H7 (cell line): ENCODE measurements at regions not wholly inside any gene's neighbourhood (a gene's known extent, or its start where the extent isn't known, plus 50 kb on each side); places are given as distances from the start of the nearest gene placed in this dataset.

Experiments
- DNase-seq: peaks from one replicate; pipeline ENCODE4 v3.0.0; 2012
- H3K27me3 ChIP-seq: 2 replicates; pipeline ENCODE4 v1.6.0; 2011; ENCODE audit warnings: mild to moderate bottlenecking, low read length; ENCODE audit not compliant: control insufficient read depth, insufficient read depth
- H3K36me3 ChIP-seq: replicated peaks from 2 replicates; pipeline ENCODE4 v1.5.1; 2011; ENCODE audit warnings: low read length; ENCODE audit not compliant: control insufficient read depth, insufficient read depth
- H3K4me3 ChIP-seq: 2 replicates; pipeline ENCODE4 v1.5.1; 2011; ENCODE audit warnings: low read depth, mild to moderate bottlenecking, control low read depth, low read length, moderate library complexity; ENCODE audit not compliant: insufficient read depth

GRCh38 chr10:52703898-52704297, 68.7 kb downstream of the MBL2 start:
- H3K4me3 ChIP-seq, result no peak overlapping the region
- no peaks in the 10 kb centered on the region for H3K27me3 ChIP-seq
- no peak for DNase-seq
- no peaks in the 10 kb centered on the region for H3K36me3 ChIP-seq

DNA sequence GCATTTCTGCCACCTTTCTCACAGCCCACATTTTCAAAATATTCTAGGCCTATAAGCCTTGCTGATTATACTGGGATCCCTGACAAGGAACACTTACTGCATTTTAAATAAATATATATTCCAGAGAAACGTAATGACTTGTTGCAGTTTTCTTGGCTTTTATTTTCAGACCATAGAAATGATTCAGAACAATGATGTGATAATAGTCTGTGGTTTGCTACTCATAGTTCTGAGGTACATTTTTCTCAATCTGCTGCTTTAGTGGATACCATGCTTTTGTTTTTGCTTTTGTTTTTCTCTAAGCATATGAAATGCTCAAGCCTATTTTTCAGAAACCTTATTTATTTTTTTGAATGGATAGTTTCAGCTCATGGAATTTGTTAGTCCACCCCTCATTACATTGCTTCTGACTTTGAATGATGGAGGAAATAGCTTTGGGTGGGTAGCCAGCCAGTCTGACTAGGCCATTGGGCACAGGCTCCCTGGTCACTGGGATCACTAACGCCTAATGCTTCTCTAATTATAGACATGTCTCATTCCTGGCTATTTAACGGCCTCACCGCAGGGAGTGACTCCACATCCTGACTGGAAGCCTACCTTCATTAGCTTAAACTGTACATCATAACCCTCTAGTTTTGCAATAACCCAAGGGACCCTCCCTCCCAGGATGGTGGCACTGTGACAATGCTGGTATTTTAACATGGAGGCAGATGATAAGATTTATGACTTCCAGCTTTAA, 66.1 kb downstream of the MBL2 start:
- H3K4me3 ChIP-seq, result no peak overlapping the region

More for the DNA sequence above, 66.1 kb downstream of the MBL2 start:
- no peaks in the 10 kb centered on the region for H3K27me3 ChIP-seq
- DNase-seq, result no peak
- no peaks in the 10 kb centered on the region for H3K36me3 ChIP-seq
